Tibial nerve (tissue), 4 donors: ENCODE measurements at regions not wholly inside any gene's neighbourhood (a gene's known extent, or its start where the extent isn't known, plus 50 kb on each side); places are given as distances from the start of the nearest gene placed in this dataset.

ENCODE experiments used
- DNase-seq, 2 donors: peaks; one replicate each; pipeline ENCODE4 v3.0.0-alpha.2; 2019; ENCODE audit warnings: low spot score in 2 of 2
- H3K27ac ChIP-seq, 4 donors: fragments of 200-600 bp; sonication (generic) in 3 of 4; one replicate each; pipeline ENCODE4 v1.5.1; 2017 to 2019; ENCODE audit warnings: mild to moderate bottlenecking in 1 of 4
- H3K27me3 ChIP-seq, 2 donors: fragments of 200-600 bp; sonication (generic) in 1 of 2; one replicate each; pipeline versions ENCODE4 v1.5.1 to v1.6.0; 2017 to 2019
- H3K36me3 ChIP-seq, 3 donors: fragments of 200-600 bp; sonication (generic); one replicate each; pipeline ENCODE4 v1.5.1; 2018 to 2019
- H3K4me1 ChIP-seq, 4 donors: fragments of 200-600 bp; sonication (generic) in 3 of 4; one replicate each; pipeline ENCODE4 v1.5.1; 2017 to 2019
- H3K4me3 ChIP-seq, 4 donors: fragments of 200-600 bp; sonication (generic) in 3 of 4; one replicate each; pipeline ENCODE4 v1.5.1; 2017 to 2019; ENCODE audit warnings: mild to moderate bottlenecking in 1 of 4, moderate library complexity in 1 of 4
- H3K9me3 ChIP-seq, 4 donors: fragments of 200-600 bp; sonication (generic) in 3 of 4; one replicate each; pipeline ENCODE4 v1.5.1; 2017 to 2019
- EP300 ChIP-seq, 2 donors: sonication (generic); formaldehyde crosslinking; IDR thresholded peaks; one replicate each; pipeline ENCODE4 v1.6.1; 2017; ENCODE audit warnings: antibody characterized with exemption in 2 of 2, mild to moderate bottlenecking in 1 of 2
- POLR2A ChIP-seq, 2 donors: fragments of 450-650 bp; IDR thresholded peaks; one replicate each; pipeline ENCODE4 v1.6.1; 2017; ENCODE audit warnings: antibody characterized with exemption in 2 of 2, mild to moderate bottlenecking in 2 of 2, moderate library complexity in 2 of 2
- WGBS, 2 donors: methylation state at CpG; one replicate each; pipeline ENCODE4 v1.1.5; 2018; 5-methylcytosine and 5-hydroxymethylcytosine counted together
- TF ChIP-seq, protein P1 (sequence below), 5 experiments: fragments of 200-600 bp in 3 of 5; fragments of 450-650 bp in 2 of 5; sonication (generic) in 3 of 5; IDR thresholded peaks; one replicate each; pipeline ENCODE4 v1.5.1; 2016 to 2019; ENCODE audit warnings: antibody characterized with exemption in 5 of 5, mild to moderate bottlenecking in 3 of 5, moderate library complexity in 2 of 5

DNA sequence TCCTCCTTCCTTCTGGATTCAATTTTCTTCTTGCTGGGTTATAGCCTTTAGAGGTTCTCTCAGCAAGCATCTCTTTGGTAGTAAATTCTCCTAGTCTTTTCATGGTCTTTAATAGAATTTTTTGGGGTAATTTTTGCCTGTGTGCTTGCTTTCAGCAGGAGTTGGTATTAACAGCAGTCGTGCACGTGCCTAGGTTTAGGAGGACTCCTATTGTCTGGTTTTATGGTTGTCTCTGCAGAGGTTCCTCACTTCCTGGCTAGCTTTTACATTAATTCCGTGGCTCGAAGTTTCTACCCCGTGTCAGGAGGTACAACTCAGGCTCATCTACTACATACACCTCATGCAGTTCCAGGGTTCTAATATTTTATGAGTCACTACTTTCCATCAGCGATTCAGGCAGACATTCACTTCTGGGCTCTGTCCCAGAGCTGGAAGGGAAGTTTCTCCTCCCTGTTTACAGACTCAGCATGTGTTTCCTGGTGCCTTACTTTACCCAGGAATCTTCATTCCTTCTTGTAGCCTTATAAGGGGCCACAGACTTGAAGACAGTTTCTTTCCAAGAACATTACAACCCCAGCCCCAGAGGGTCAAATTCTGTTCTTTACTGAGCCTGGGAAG lies 643.6 kb downstream of the HS3ST4 start:
- 66 to 72% methylated on average over 6 of the region's 6 CpGs for WGBS, 2 donors
- TF ChIP-seq, protein P1, sequence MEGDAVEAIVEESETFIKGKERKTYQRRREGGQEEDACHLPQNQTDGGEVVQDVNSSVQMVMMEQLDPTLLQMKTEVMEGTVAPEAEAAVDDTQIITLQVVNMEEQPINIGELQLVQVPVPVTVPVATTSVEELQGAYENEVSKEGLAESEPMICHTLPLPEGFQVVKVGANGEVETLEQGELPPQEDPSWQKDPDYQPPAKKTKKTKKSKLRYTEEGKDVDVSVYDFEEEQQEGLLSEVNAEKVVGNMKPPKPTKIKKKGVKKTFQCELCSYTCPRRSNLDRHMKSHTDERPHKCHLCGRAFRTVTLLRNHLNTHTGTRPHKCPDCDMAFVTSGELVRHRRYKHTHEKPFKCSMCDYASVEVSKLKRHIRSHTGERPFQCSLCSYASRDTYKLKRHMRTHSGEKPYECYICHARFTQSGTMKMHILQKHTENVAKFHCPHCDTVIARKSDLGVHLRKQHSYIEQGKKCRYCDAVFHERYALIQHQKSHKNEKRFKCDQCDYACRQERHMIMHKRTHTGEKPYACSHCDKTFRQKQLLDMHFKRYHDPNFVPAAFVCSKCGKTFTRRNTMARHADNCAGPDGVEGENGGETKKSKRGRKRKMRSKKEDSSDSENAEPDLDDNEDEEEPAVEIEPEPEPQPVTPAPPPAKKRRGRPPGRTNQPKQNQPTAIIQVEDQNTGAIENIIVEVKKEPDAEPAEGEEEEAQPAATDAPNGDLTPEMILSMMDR (IDR thresholded peaks at IDR 0.05): no peak
- no peak for TF ChIP-seq POLR2A (IDR thresholded peaks at IDR 0.05)
- no peak for TF ChIP-seq EP300 (IDR thresholded peaks at IDR 0.05)
- Histone ChIP-seq H3K4me3 (no peak overlapping the region), H3K36me3 (no peaks in the 10 kb centered on the region), H3K4me1 (no peaks in the 10 kb centered on the region), H3K9me3 (no peaks in the 10 kb centered on the region), H3K27ac (no peak overlapping the region), H3K27me3 (no peaks in the 10 kb centered on the region)
- no peak for DNase-seq

DNA sequence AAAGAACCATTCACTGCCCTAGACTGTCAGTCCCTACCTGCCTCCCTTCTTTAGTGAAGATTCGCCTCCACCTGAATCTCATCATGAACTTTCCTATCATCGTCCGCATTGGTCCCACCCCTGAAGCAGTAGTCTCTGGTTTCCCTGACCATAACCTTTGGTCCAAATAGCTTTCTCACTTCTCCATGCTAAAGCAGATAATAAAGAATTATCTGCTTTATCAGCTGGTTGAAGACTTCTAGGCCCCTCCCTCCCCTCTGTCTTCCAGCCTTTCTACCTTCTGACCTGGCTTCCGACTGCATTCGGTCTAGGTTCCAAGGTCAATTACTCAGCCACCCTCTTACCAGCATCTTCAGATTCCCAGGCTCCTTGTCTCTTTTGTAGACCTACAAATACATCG lies 650.9 kb downstream of the HS3ST4 start:
- Histone ChIP-seq H3K27me3 (no peaks in the 10 kb centered on the region), H3K27ac (no peak overlapping the region), H3K36me3 (no peaks in the 10 kb centered on the region), H3K4me1 (no peaks in the 10 kb centered on the region), H3K4me3 (no peak overlapping the region), H3K9me3 (peaks cover 0 to 4% (median 0%) of the 10 kb centered on the region in 4 donors)
- WGBS, 2 donors: 92 to 93% methylated on average over 6 of the region's 6 CpGs
- TF ChIP-seq POLR2A (IDR thresholded peaks at IDR 0.05) (no peak), EP300 (IDR thresholded peaks at IDR 0.05) (no peak)
- TF ChIP-seq, protein P1 (IDR thresholded peaks at IDR 0.05): no peak
- no peak for DNase-seq

DNA sequence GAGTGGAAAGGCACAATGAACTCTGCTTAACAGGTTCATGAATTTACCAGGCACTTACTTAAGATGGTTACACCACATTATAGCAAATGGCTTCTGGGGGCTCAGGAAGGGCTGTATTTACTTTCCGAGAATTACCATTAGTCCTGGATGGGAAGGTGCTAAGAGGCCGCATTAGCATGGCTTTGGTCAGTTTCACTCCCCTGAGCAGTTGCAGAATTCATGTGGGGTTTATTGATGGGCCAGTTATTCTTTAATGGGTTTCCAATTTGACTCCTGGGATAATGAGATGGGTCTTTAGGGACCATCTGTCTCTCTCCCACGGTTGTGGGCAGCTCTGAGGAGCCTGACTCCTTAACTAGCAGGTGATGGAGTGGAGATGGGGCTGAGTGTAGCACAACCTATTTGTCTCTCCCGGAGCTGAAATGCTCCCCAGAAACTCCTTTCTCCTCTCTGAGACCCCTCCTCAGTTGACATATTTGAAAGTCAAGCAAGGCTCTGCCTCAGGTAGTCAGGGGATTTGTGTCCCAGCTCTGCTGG lies 652.5 kb downstream of the HS3ST4 start:
- H3K27ac ChIP-seq: no peak overlapping the region
- H3K4me3 ChIP-seq: no peak overlapping the region
- DNase-seq: no peak
- no peak for TF ChIP-seq POLR2A (IDR thresholded peaks at IDR 0.05)
- TF ChIP-seq, protein P1 (IDR thresholded peaks at IDR 0.05): no peak
- H3K36me3 ChIP-seq: no peaks in the 10 kb centered on the region
- H3K27me3 ChIP-seq: no peaks in the 10 kb centered on the region
- 48 to 57% methylated on average over 4 of the region's 4 CpGs for WGBS, 2 donors
- no peaks in the 10 kb centered on the region for H3K4me1 ChIP-seq
- H3K9me3 ChIP-seq: peaks cover 0 to 4% (median 0%) of the 10 kb centered on the region in 4 donors

DNA sequence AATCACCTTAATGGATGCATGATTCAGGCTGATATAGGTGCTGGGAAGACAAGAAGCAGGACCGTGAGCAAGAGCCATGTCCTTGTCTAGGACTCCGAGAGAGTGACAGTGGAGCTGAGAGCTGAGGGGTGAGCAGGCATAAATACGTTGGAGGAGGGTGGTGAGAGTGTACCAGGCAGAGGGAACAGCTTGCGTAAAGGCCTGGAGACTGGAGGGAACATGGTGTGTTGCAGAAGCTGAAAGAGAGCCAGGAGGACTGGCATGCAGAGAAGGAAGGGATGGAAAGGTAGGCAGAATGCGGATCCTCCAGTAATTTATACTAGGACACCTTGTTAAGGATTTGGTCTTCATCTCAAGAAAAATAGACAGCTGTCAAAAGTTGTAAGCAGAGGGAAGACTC lies 653.2 kb downstream of the HS3ST4 start:
- Histone ChIP-seq H3K27me3 (no peaks in the 10 kb centered on the region), H3K9me3 (peaks cover 0 to 8% (median 0%) of the 10 kb centered on the region in 4 donors), H3K36me3 (no peaks in the 10 kb centered on the region), H3K27ac (no peak overlapping the region), H3K4me1 (no peaks in the 10 kb centered on the region), H3K4me3 (no peak overlapping the region)
- no peak for DNase-seq
- TF ChIP-seq, protein P1 (IDR thresholded peaks at IDR 0.05): no peak
- no peak for TF ChIP-seq POLR2A (IDR thresholded peaks at IDR 0.05)
- no peak for TF ChIP-seq EP300 (IDR thresholded peaks at IDR 0.05)
- WGBS, 2 donors: 82 to 85% methylated on average over 5 of the region's 5 CpGs

DNA sequence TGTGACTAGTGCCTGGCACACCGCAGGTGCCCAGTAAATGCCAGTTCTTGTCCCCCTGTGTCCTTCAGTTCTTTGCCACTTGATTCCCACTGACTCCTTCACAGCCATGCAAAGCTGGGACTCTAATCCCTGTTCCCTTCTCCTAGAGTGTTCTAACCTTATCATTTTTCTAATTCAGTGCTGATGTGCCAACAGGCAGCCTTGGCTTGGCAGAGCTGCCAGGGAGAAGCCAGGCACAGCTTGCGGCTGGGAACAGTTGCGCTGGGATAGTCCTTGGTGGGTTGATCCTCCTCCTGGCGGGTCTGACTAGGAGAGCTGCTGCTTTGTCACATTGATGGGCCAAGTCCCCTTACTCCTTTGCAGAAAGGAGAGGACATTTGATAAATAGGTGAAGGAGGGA lies 654.2 kb downstream of the HS3ST4 start:
- Histone ChIP-seq H3K4me3 (no peak overlapping the region), H3K4me1 (no peaks in the 10 kb centered on the region), H3K27me3 (no peaks in the 10 kb centered on the region), H3K9me3 (peaks cover 0 to 15% (median 0%) of the 10 kb centered on the region in 4 donors), H3K36me3 (no peaks in the 10 kb centered on the region), H3K27ac (no peak overlapping the region)
- TF ChIP-seq, protein P1 (IDR thresholded peaks at IDR 0.05): no peak
- TF ChIP-seq EP300 (IDR thresholded peaks at IDR 0.05): no peak
- TF ChIP-seq POLR2A (IDR thresholded peaks at IDR 0.05): no peak
- WGBS, 2 donors: 74% methylated on average over 4 of the region's 4 CpGs
- DNase-seq: no peak
